HG03354 (cell line): ENCODE measurements at regions not wholly inside any gene's neighbourhood (a gene's known extent, or its start where the extent isn't known, plus 50 kb on each side); places are given as distances from the start of the nearest gene placed in this dataset.

Source experiments
- ATAC-seq: cut with Tn5 transposase; IDR thresholded peaks from one replicate; pipeline ENCODE4 v1.9.1; 2021; ENCODE audit warnings: mild to moderate bottlenecking; ENCODE audit not compliant: unreplicated experiment, poor library complexity, severe bottlenecking

DNA sequence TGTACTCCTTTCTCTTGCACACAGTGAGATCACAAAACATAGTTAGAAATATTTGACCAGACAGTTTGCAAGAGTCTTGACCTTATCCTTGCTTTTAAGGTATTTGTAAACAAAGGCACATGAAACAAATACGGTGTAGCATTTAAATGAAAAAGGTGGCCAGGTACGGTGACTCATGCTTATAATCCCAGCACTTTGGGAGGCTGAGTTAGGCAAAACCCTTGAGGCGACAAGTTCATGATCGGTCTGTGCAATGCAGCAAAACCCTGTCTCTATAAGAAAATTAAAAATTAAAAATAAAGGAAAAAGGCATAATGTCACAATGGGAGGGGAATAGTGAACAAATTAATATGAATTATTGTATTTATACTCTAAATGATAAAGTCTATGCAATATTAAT lies 109.5 kb upstream of the PIK3C3 start:
- ATAC-seq, result no peak

DNA sequence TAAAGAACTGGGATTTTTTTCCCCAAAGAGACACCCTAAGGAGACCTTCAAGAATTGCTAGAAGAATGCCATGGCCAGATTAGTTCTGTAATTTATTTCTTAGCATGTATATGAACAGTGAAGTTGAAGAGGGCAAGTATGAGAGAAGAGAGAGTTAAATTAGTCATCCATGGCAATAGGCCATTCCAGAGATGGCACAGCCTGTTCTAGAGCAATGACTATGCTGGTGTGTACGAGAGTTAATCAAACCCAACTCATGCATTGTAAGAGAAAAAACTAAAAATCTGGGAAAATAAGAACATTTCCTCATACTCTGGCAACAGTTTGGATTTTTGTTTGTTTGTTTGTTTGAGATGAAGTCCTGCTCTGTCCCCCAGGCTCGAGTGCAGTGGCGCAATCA lies 112.1 kb upstream of the PIK3C3 start:
- ATAC-seq, result no peak

- ATAC-seq, result no peak
These were observed 125.2 kb upstream of the PIK3C3 start for GRCh38 chr18:41829647-41830516.

GRCh38 chr18:41828137-41828536 lies 126.9 kb upstream of the PIK3C3 start:
- no peak for ATAC-seq

DNA sequence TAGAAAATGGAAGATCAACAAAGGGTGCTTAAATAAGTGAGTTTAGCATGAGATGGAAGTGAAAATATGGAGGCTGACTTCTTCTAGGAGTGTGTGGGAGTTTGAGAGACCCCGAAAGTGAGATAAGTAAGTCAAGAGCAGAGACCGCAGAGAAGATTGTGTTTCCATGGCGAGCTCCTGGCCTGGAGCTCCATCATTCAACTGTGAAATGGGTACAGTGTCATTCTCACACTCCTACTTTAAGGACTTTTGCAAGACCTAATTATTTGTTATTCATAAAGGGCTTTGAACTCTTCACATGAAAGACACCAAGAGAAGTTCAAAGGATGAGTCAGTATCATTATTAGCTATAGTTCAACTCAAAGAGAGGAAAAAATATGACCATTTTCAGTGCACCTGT lies 134.2 kb upstream of the PIK3C3 start:
- no peak for ATAC-seq

- no peak for ATAC-seq
These were observed 136.4 kb upstream of the PIK3C3 start for GRCh38 chr18:41818381-41819355.

GRCh38 chr18:41814651-41815050 lies 140.4 kb upstream of the PIK3C3 start:
- ATAC-seq, result no peak

GRCh38 chr18:41809652-41810051 lies 145.4 kb upstream of the PIK3C3 start:
- ATAC-seq, result no peak

- no peak for ATAC-seq
These were observed 149.7 kb upstream of the PIK3C3 start for GRCh38 chr18:41805341-41805740.

DNA sequence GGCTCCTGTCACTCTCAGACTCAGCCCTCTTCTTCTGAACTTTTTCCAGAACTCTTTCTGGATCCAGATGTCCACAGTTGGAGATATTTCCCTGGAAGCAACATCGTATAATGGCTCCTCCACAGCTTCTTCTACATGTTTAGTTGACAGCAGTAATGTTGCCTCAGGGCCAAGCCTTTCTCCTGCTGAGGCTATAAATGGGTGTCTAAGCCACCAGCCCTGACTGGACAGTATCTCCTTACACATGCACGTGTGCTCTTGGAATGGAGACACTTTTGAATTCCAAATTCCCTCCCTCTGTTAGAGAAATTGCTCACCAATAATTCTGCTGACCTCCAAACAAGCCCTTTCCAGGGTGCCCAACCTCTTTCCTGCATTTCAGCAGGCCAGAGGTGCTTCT lies 156.2 kb upstream of the PIK3C3 start:
- ATAC-seq, result no peak

DNA sequence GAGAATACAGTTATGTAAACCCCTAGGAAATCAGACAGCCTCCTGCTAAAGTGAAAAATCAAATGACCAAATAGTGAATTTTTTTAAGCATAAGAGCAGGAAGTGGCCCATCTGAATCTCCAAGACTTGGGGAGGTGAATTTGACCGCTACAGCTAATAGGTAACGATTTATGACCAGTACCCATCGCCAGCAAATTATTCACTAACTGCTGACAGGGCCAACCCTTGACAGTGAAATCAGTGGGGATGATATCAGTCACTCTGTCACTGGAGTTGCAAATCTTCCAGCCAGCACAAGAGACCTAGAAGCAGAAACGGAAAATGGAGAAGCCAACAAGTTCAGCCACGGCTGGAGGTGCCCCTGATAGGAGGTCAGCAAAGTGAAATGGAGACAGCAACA lies 164.3 kb upstream of the PIK3C3 start:
- ATAC-seq, result no peak

GRCh38 chr18:41789001-41789400 lies 166.0 kb upstream of the PIK3C3 start:
- no peak for ATAC-seq

DNA sequence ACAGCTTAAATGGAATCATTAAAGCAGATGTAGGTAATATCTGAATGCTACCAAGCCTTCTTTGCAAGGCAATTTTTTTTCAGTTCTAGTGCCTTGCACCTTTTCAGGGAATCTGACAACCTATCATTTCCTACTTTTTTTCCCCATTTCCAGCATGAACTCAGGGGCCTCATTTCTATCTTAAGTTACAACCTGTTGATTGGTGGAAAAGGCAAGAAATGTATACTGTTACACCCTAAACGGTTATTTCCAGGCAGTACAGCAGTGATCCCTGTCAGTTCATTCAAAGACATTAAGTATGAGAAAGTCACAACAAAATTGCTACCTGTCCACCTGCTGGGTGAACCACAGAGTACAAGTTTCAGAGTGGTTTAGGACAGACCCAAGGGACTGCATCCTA lies 171.2 kb upstream of the PIK3C3 start:
- ATAC-seq, result no peak

- no peak for ATAC-seq
These were observed 171.8 kb upstream of the PIK3C3 start for GRCh38 chr18:41783065-41783818.

DNA sequence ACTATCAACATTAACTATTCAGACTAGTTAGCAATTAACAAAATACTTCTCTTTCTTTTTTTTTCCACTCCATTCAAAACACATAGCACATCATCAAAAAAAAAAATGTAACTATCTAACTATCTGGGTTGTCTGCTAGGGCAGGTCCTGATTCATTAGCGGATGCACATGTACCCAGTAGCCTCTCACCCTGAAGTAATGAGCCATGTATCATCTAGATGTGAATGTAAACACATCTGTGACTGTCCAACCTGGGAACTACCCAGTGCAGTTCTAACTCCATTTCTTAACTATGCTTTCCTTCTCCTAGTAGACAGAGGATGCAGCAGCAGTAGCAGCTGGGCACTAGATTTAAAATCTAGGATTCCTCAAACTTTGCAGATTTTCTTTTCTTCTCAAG lies 183.1 kb upstream of the PIK3C3 start:
- ATAC-seq, result no peak

GRCh38 chr18:41769265-41769664 lies 185.8 kb upstream of the PIK3C3 start:
- ATAC-seq, result no peak

- ATAC-seq, result no peak
These were observed 186.6 kb upstream of the PIK3C3 start for GRCh38 chr18:41768467-41768866.

GRCh38 chr18:41767960-41768359 lies 187.1 kb upstream of the PIK3C3 start:
- no peak for ATAC-seq

GRCh38 chr18:41765460-41765859 lies 189.6 kb upstream of the PIK3C3 start:
- no peak for ATAC-seq

- no peak for ATAC-seq
These were observed 191.7 kb upstream of the PIK3C3 start for GRCh38 chr18:41763361-41763760.
